HG03039 (cell line): ENCODE measurements at regions not wholly inside any gene's neighbourhood (a gene's known extent, or its start where the extent isn't known, plus 50 kb on each side); places are given as distances from the start of the nearest gene placed in this dataset.

ENCODE experiments used
- ATAC-seq: cut with Tn5 transposase; IDR thresholded peaks from one replicate; pipeline ENCODE4 v1.9.1; 2021; ENCODE audit warnings: mild to moderate bottlenecking, moderate library complexity; ENCODE audit not compliant: unreplicated experiment

- ATAC-seq, result no peak
These were observed 389.6 kb upstream of the HS6ST1 start for GRCh38 chr2:128708106-128708816.

GRCh38 chr2:128710242-128710641, 391.6 kb upstream of the HS6ST1 start:
- no peak for ATAC-seq

GRCh38 chr2:128710729-128711128, 392.1 kb upstream of the HS6ST1 start:
- no peak for ATAC-seq

GRCh38 chr2:128714285-128714684, 395.6 kb upstream of the HS6ST1 start:
- ATAC-seq, result no peak

- ATAC-seq, result no peak
These were observed 396.2 kb upstream of the HS6ST1 start for GRCh38 chr2:128714851-128715312.

GRCh38 chr2:128715360-128715759, 396.7 kb upstream of the HS6ST1 start:
- no peak for ATAC-seq

- no peak for ATAC-seq
These were observed 397.6 kb upstream of the HS6ST1 start for GRCh38 chr2:128716299-128716721.

- no peak for ATAC-seq
These were observed 399.4 kb upstream of the HS6ST1 start for GRCh38 chr2:128717758-128718710.

GRCh38 chr2:128720080-128721022, 401.7 kb upstream of the HS6ST1 start:
- no peak for ATAC-seq

- no peak for ATAC-seq
These were observed 402.4 kb upstream of the HS6ST1 start for GRCh38 chr2:128721096-128721495.

GRCh38 chr2:128722489-128722888, 403.8 kb upstream of the HS6ST1 start:
- ATAC-seq, result no peak

- no peak for ATAC-seq
These were observed 405.9 kb upstream of the HS6ST1 start for GRCh38 chr2:128724547-128724946.

GRCh38 chr2:128724972-128725371, 406.3 kb upstream of the HS6ST1 start:
- ATAC-seq, result no peak

- ATAC-seq, result no peak
These were observed 407.6 kb upstream of the HS6ST1 start for GRCh38 chr2:128726236-128726635.

- ATAC-seq, result no peak
These were observed 408.2 kb upstream of the HS6ST1 start for GRCh38 chr2:128726911-128727310.

GRCh38 chr2:128727404-128727803, 408.7 kb upstream of the HS6ST1 start:
- ATAC-seq, result peak; percentile 60

GRCh38 chr2:128727914-128728313, 409.2 kb upstream of the HS6ST1 start:
- no peak for ATAC-seq

GRCh38 chr2:128729051-128729450, 410.4 kb upstream of the HS6ST1 start:
- no peak for ATAC-seq

GRCh38 chr2:128731994-128732650, 413.5 kb upstream of the HS6ST1 start:
- no peak for ATAC-seq

GRCh38 chr2:128732976-128733431, 414.3 kb upstream of the HS6ST1 start:
- peak; percentile 44 for ATAC-seq
